Kidney (tissue), 13 donors: ENCODE measurements at regions not wholly inside any gene's neighbourhood (a gene's known extent, or its start where the extent isn't known, plus 50 kb on each side); places are given as distances from the start of the nearest gene placed in this dataset.

ENCODE experiments used
- DNase-seq, 5 donors: peaks; one replicate each; pipeline ENCODE4 v3.0.0-alpha.2; 2013 to 2020
- FAIRE-seq: peaks from 2 replicates; lab custom pipeline; 2012; peaks lifted over from hg19 to GRCh38; lab: Jason Lieb, UNC
- H3K27ac ChIP-seq, 2 donors: one replicate each; pipeline ENCODE4 v1.7.0; 2013; ENCODE audit warnings: low read depth in 2 of 2, low read length in 2 of 2, inconsistent platforms in 1 of 2
- H3K27me3 ChIP-seq: one replicate; pipeline ENCODE4 v1.7.1; 2013; ENCODE audit warnings: low read length, inconsistent platforms; ENCODE audit not compliant: control insufficient read depth, insufficient read depth
- H3K36me3 ChIP-seq, 3 donors: one replicate each; pipeline versions ENCODE4 v1.7.0 to v1.7.1; 2013; ENCODE audit warnings: low read length in 3 of 3, control low read depth in 1 of 3, inconsistent platforms in 1 of 3; ENCODE audit not compliant: insufficient read depth in 3 of 3, control insufficient read depth in 2 of 3
- H3K4me1 ChIP-seq, 3 donors: one replicate each; pipeline versions ENCODE4 v1.7.0 to v1.7.1; 2013; ENCODE audit warnings: low read length in 3 of 3, inconsistent platforms in 1 of 3, low read depth in 1 of 3; ENCODE audit not compliant: control insufficient read depth in 2 of 3, insufficient read depth in 2 of 3
- H3K4me3 ChIP-seq, 3 donors: one replicate each; pipeline versions ENCODE4 v1.7.0 to v1.8.1; 2013; ENCODE audit warnings: low read length in 3 of 3, control low read depth in 1 of 3, inconsistent platforms in 1 of 3
- H3K9ac ChIP-seq, 3 donors: one replicate each; pipeline versions ENCODE4 v1.7.0 to v1.7.1; 2013; ENCODE audit warnings: low read length in 3 of 3, control low read depth in 1 of 3, inconsistent platforms in 1 of 3
- H3K9me3 ChIP-seq, 3 donors: one replicate each; pipeline versions ENCODE4 v1.7.0 to v1.7.1; 2013; ENCODE audit warnings: low read length in 3 of 3, control low read depth in 1 of 3, inconsistent platforms in 1 of 3; ENCODE audit not compliant: control insufficient read depth in 2 of 3, insufficient read depth in 1 of 3
- CTCF ChIP-seq: IDR thresholded peaks from 3 replicates; pipeline ENCODE4 v1.5.1; 2012; ENCODE audit warnings: mild to moderate bottlenecking, moderate library complexity, borderline replicate concordance; ENCODE audit not compliant: insufficient read depth; ENCODE audit errors: extremely low read depth
- intact Hi-C: fragments of 100-400 bp; cut with DNase I; formaldehyde crosslinking; loops from one replicate; pipeline ENCODE4 v1.11.1; 2022
- donor health status: control.
- donor health status: control.
- donor health status: control.
- donor health status: control.
- donor health status: control.
- donor health status: DM: yes; HTN: yes; CAD: no.
- donor health status: Normal renal cell carcinoma (clear cell type).

GRCh38 chr19:30313353-30313750 is 58.8 kb upstream of the ZNF536 start:
- no peaks in the 10 kb centered on the region for H3K27me3 ChIP-seq
- no peak overlapping the region for H3K4me3 ChIP-seq
- H3K27ac ChIP-seq: no peak overlapping the region
- intact Hi-C loops: no loop called here
- DNase-seq (no peak), FAIRE-seq (no peak)
- no peak for TF ChIP-seq CTCF
- no peaks in the 10 kb centered on the region for H3K36me3 ChIP-seq
- no peaks in the 10 kb centered on the region for H3K4me1 ChIP-seq
- H3K9me3 ChIP-seq: no peaks in the 10 kb centered on the region
- no peak overlapping the region for H3K9ac ChIP-seq

GRCh38 chr19:30314056-30314804 is 58.0 kb upstream of the ZNF536 start:
- intact Hi-C loops: no loop called here
- Histone ChIP-seq H3K9me3 (no peaks in the 10 kb centered on the region), H3K36me3 (no peaks in the 10 kb centered on the region), H3K27me3 (no peaks in the 10 kb centered on the region), H3K4me1 (no peaks in the 10 kb centered on the region), H3K4me3 (no peak overlapping the region), H3K9ac (no peak overlapping the region), H3K27ac (no peak overlapping the region)
- no peak for TF ChIP-seq CTCF
- no peak for FAIRE-seq
- DNase-seq: peak in 2 of 5 donors; percentile 18 to 46

- Histone ChIP-seq H3K36me3 (no peaks in the 10 kb centered on the region), H3K4me1 (no peaks in the 10 kb centered on the region), H3K9ac (no peak overlapping the region), H3K9me3 (no peaks in the 10 kb centered on the region), H3K27ac (no peak overlapping the region), H3K27me3 (no peaks in the 10 kb centered on the region), H3K4me3 (no peak overlapping the region)
- DNase-seq (no peak), FAIRE-seq (no peak)
- TF ChIP-seq CTCF: no peak
- intact Hi-C loops: no loop called here
These were observed 57.4 kb upstream of the ZNF536 start for GRCh38 chr19:30314805-30315155.

GRCh38 chr19:30315159-30315558 is 57.0 kb upstream of the ZNF536 start:
- no peak overlapping the region for H3K27ac ChIP-seq
- H3K4me3 ChIP-seq: no peak overlapping the region
- H3K4me1 ChIP-seq: no peaks in the 10 kb centered on the region
- intact Hi-C loops: no loop called here
- no peaks in the 10 kb centered on the region for H3K36me3 ChIP-seq
- H3K9ac ChIP-seq: no peak overlapping the region
- DNase-seq: no peak
- no peaks in the 10 kb centered on the region for H3K9me3 ChIP-seq
- no peak for FAIRE-seq
- no peak for TF ChIP-seq CTCF
- H3K27me3 ChIP-seq: no peaks in the 10 kb centered on the region
